CD4-positive, alpha-beta T cell treated with Interleukin-17A for 1 hour (primary cell): ENCODE measurements at regions not wholly inside any gene's neighbourhood (a gene's known extent, or its start where the extent isn't known, plus 50 kb on each side); places are given as distances from the start of the nearest gene placed in this dataset.
"Not testable (repeated sequence)": the region's sequence is repeated elsewhere in the genome, so short reads cannot be mapped to it uniquely, and the experiment has no call there.

Experiments used
- DNase-seq: peaks from one replicate; pipeline ENCODE4 v3.0.0-alpha.2; 2020

DNA sequence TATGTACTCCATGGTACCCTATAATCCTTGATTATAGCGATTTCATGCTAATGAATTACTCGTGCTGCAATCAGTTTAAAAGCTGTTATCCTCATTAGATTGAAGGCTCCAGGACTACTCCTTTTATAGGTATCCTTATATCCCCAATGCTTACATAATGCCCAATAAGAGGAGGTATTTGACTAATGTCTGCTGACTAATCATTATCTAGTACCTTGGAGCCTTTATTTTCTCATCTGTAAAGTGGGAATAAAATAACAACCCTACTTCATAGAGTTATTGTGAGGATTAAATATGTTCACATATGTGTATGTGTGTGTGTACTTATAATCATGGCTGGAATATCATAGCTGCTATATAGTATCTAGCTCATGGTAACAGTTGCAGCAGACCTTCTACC, 1031.5 kb downstream of the CDH11 start:
- no peak for DNase-seq

DNA sequence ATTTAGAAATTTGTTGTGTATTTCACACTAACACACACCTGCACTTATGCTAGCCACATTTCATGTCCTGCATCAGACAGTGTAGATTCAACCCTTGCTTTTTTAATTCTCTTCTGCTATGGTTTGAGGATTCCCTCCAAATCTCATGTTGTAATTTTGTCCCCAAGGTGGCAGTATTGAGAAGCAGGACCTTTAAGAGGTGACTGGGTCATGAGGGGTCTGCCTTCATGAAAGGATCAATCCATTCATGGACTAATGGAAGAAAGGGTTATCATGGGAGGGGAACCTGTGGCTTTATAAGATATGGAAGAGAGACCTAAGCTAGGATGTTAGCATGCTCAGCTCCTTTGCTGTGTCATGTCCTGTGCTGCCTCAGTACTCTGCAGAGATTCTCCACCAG, 1032.2 kb downstream of the CDH11 start:
- no peak for DNase-seq

GRCh38 chr16:64088838-64089237, 1033.0 kb downstream of the CDH11 start:
- DNase-seq, result no peak

GRCh38 chr16:64085296-64085695, 1036.6 kb downstream of the CDH11 start:
- no peak for DNase-seq

- DNase-seq, result no peak
Measured at GRCh38 chr16:64084706-64085105, 1037.2 kb downstream of the CDH11 start.

GRCh38 chr16:64083428-64084129, 1038.3 kb downstream of the CDH11 start:
- no peak for DNase-seq

GRCh38 chr16:64077242-64077641, 1044.6 kb downstream of the CDH11 start:
- DNase-seq, result no peak

GRCh38 chr16:64074706-64075105, 1047.2 kb downstream of the CDH11 start:
- no peak for DNase-seq

GRCh38 chr16:64072131-64072730, 1049.6 kb downstream of the CDH11 start:
- DNase-seq, result not testable (repeated sequence)

- no peak for DNase-seq
Measured at GRCh38 chr16:64065523-64065922, 1056.3 kb downstream of the CDH11 start.

- no peak for DNase-seq
Measured at GRCh38 chr16:64061621-64062020, 1060.2 kb downstream of the CDH11 start.

DNA sequence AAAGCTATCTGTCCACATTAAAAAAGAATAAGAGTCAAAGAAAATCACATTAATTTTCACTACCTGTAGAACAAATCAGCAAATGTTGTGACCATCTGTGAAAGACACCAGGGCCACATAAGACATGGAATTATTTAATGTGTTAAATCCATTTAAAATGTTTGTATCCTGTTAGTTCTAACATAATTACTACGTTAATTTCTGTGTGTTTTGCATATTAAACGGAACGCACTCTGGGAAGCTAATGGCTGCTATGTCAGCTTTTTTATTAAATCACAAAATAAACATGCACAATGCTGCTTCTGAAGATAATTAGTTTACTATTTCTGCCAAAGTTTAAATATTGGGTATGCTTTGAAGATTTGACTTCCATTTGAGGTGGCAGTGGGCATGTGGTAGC, 1061.2 kb downstream of the CDH11 start:
- DNase-seq, result no peak

DNA sequence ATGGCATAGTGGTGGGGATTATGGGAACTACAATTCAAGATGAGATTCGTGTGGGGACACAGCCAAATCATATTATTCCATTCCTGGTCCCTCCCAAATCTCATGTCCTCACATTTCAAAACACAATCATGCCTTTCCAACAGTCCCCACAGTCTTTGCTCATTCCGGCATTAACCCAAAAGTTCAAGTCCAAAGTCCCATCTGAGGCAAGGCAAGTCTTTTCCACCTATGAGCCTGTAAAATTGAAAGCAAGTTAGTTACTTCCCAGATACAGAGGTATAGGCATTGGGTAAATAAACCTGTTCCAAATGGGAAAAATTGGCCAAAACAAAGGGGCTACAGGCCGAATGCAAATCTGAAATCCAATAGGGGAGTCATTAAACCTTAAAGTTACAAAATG, 1063.2 kb downstream of the CDH11 start:
- no peak for DNase-seq

DNA sequence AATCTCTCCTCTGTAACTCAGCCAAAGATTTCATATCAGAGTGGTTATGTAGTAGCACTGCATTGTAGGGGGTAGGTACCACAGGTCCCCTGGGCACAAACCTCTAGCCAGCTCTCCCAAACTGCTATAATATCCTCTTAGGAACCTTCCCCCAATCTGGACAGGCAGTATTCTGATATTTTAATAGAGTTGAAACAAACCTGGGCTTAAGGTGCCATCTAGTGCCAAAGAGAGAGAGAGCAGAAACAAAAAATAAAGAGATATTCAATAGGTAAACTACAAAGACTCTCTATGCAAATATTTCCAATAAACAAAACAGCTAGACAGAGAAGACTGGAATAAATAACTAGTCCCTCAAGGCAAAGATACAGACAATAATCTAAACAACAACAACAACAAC, 1070.0 kb downstream of the CDH11 start:
- DNase-seq, result no peak

- no peak for DNase-seq
Measured at GRCh38 chr16:64047878-64048277, 1074.0 kb downstream of the CDH11 start.

- DNase-seq, result no peak
Measured at GRCh38 chr16:64047207-64047606, 1074.7 kb downstream of the CDH11 start.

- DNase-seq, result no peak
Measured at GRCh38 chr16:64035337-64035736, 1086.5 kb downstream of the CDH11 start.

DNA sequence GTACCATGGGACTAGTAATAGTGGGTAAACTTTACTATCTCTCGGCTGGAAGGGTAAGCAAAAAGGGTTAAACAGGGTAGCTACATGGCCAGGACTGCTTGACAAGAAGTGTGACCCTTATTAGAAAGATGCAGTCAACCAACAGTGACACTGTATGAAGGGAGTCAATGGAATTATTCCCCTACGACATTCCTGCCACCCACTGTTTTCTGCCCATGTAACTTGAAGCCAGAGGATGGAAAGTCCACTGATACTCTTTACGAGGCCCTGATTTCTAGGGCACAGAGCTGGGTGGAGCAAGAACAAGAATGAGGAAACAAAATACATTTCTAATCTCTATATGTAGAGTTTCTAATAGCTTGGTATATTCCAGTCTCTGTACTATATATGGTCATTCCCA, 1102.5 kb downstream of the CDH11 start:
- DNase-seq, result no peak

- DNase-seq, result no peak
Measured at GRCh38 chr16:64017796-64018195, 1104.1 kb downstream of the CDH11 start.

DNA sequence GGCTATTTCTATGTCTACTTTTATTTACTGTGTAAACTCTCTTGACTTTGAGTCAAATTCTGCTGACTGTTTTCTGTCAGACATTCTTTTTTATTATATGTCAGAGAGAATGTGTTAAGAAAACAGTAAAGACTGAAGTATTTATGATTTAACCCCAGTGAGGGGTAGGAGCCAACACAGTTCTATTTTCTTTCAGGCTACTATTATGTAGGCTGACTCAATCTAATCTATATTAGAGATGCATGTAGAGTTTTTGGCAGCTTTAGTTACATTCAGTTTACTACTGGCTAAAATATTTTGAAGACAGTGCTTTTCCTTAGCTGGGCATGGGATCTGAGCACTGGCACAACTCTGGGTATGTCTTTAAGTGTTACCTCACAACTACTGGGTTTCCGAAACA, 1108.0 kb downstream of the CDH11 start:
- DNase-seq, result no peak

- DNase-seq, result no peak
Measured at GRCh38 chr16:64012166-64012565, 1109.7 kb downstream of the CDH11 start.

DNA sequence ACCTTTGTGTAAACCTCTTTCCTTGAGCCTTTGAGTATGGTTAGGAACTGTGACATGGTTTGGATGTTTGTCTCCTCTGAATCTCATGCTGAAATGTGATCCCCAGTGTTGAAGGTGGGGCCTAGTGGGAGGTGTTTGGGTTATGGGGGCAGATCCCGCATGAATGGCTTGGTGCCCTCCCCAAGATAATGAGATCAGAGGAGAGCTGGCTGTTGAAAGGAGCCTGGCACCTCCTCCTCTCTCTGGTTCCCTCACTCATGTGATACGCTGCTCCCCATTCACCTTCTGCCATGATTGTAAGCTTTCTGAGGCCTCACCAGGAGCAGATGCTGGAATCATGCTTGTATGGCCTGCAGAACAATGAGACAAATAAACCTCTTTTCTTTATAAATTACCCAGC, 1110.2 kb downstream of the CDH11 start:
- DNase-seq, result no peak

GRCh38 chr16:64008131-64008530, 1113.7 kb downstream of the CDH11 start:
- no peak for DNase-seq

DNA sequence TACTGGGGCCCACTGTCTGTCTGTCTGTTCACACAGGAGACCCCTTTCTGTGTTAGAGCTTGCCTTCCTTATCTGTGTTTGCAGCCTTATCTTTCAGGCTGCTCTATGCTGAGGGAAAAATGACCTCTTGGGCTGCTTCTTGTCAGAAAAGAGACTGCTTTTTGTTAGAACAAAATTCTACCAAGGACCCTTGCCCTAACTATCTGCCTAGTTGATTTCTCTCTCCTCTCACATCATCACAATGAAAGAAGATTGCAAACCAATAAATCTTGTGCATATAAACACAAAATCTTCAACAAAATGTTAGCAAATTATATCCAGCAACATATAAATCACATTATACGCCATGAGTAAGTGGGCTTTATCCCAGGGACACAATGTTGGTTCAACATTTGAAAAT, 1117.7 kb downstream of the CDH11 start:
- DNase-seq, result no peak

DNA sequence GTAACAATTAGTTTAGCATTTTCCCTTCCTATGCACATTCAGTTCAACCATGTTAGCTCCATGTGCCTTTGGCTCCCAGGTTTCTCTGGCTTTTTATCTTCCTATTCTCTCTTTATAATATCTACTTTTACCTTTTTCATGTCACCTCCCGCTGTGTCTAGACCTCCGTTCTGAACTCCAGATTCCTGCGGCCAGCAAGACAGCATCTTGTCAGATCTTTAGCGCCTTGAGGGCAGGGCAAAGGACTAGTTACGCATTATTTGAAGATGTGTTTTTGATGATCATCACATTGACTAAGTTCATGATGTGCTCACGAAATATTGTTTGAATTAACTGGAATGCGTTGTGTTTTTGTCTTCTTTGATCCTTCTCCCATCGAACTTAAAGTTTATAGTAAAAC, 1126.8 kb downstream of the CDH11 start:
- DNase-seq, result no peak
